ENCODE measurements at regions not wholly inside any gene's neighbourhood (a gene's known extent, or its start where the extent isn't known, plus 50 kb on each side); places are given as distances from the start of the nearest gene placed in this dataset.

DNA sequence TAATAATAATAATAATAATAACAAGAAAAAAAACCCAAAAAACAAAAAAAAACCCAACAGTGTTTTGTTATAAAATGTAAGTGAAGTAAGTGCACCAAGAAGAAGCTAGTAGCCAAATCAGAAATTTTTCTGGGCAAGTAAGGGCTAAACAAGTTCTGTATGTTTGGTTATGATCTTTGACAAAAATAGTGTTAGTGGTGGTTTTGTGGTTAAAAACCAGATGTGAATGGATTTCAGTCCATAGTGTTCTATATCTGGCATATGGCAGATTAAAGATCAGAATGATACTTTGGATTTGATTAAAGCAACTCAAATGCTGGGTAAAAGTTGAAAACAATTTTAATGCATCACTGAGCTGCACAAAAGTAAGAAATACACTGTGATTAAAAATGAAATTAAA is 116.5 kb upstream of the NDST4 start:
- H3K9me3 ChIP-seq (ENCODE audit: control insufficient read depth, insufficient read depth, low read depth, low read length), result no peaks in the 10 kb centered on the region
- no peaks in the 10 kb centered on the region for H3K27me3 ChIP-seq (ENCODE audit: control insufficient read depth, insufficient read depth, low read length)
- no peak overlapping the region for H3K4me3 ChIP-seq (ENCODE audit: low read depth in 2 of 2, low read length in 2 of 2)
- no peak overlapping the region for H3K27ac ChIP-seq (ENCODE audit: low read length)
- ChIA-PET POLR2A (no interaction called here), CTCF (no interaction called here)
- TF ChIP-seq, protein P1, sequence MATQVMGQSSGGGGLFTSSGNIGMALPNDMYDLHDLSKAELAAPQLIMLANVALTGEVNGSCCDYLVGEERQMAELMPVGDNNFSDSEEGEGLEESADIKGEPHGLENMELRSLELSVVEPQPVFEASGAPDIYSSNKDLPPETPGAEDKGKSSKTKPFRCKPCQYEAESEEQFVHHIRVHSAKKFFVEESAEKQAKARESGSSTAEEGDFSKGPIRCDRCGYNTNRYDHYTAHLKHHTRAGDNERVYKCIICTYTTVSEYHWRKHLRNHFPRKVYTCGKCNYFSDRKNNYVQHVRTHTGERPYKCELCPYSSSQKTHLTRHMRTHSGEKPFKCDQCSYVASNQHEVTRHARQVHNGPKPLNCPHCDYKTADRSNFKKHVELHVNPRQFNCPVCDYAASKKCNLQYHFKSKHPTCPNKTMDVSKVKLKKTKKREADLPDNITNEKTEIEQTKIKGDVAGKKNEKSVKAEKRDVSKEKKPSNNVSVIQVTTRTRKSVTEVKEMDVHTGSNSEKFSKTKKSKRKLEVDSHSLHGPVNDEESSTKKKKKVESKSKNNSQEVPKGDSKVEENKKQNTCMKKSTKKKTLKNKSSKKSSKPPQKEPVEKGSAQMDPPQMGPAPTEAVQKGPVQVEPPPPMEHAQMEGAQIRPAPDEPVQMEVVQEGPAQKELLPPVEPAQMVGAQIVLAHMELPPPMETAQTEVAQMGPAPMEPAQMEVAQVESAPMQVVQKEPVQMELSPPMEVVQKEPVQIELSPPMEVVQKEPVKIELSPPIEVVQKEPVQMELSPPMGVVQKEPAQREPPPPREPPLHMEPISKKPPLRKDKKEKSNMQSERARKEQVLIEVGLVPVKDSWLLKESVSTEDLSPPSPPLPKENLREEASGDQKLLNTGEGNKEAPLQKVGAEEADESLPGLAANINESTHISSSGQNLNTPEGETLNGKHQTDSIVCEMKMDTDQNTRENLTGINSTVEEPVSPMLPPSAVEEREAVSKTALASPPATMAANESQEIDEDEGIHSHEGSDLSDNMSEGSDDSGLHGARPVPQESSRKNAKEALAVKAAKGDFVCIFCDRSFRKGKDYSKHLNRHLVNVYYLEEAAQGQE (IDR thresholded peaks at IDR 0.05; ENCODE audit: insufficient read depth in 1 of 2, low read depth in 2 of 2, low read length in 1 of 2), result no peak
- TF ChIP-seq POLR2AphosphoS5 (IDR thresholded peaks at IDR 0.05; ENCODE audit: low read depth, low read length) (no peak), TCF7L2 (IDR thresholded peaks at IDR 0.05; ENCODE audit: low read depth, low read length) (no peak), SIN3A (IDR thresholded peaks at IDR 0.05; ENCODE audit: borderline replicate concordance, insufficient read depth, low read depth, low read length) (no peak)
- TF ChIP-seq, protein P2, sequence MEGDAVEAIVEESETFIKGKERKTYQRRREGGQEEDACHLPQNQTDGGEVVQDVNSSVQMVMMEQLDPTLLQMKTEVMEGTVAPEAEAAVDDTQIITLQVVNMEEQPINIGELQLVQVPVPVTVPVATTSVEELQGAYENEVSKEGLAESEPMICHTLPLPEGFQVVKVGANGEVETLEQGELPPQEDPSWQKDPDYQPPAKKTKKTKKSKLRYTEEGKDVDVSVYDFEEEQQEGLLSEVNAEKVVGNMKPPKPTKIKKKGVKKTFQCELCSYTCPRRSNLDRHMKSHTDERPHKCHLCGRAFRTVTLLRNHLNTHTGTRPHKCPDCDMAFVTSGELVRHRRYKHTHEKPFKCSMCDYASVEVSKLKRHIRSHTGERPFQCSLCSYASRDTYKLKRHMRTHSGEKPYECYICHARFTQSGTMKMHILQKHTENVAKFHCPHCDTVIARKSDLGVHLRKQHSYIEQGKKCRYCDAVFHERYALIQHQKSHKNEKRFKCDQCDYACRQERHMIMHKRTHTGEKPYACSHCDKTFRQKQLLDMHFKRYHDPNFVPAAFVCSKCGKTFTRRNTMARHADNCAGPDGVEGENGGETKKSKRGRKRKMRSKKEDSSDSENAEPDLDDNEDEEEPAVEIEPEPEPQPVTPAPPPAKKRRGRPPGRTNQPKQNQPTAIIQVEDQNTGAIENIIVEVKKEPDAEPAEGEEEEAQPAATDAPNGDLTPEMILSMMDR (IDR thresholded peaks at IDR 0.05), result no peak
- no peaks in the 10 kb centered on the region for H3K4me1 ChIP-seq (ENCODE audit: control insufficient read depth, insufficient read depth, low read length)
- intact Hi-C loops (cut with micrococcal nuclease; ENCODE audit: unreplicated experiment) (loop anchor here (10.0 kb wide), 1 partner anchor 305 kb away; no protein-coding TSS in a partner anchor), in situ Hi-C loops (cut with HindIII; ENCODE audit: low pct_unique_long_range_greater_than_20kb, low sequenced_read_pairs) (no loop called here)
- no peak for DNase-seq (ENCODE audit: low read depth, low spot score)
- no TSS peak for BruUV-seq (replicated peaks)
- ATAC-seq, result no peak
- no peaks in the 10 kb centered on the region for H3K36me3 ChIP-seq (ENCODE audit: control insufficient read depth, insufficient read depth, low read length)

DNA sequence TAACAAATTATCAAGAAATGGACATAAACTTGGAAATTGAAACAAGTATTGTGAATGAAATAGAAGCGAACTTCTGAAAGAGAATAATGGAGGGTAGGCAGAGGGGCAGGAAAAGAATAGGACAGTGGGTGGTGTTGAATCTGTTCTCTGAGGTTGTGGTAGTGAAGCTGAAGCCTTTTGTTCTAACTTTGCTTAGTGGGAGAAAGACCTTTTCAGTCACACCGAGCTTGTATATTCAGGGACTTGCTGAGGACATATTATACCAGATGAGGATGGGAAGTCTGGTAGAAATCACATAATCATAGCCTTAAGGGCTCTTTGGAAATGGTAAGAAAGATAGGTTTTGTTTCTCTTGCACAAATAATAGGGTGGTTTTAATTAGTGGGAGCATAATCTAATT is 115.4 kb upstream of the NDST4 start:
- ChIA-PET POLR2A (no interaction called here), CTCF (no interaction called here)
- Histone ChIP-seq H3K27ac (ENCODE audit: low read length) (no peak overlapping the region), H3K4me1 (ENCODE audit: control insufficient read depth, insufficient read depth, low read length) (no peaks in the 10 kb centered on the region), H3K27me3 (ENCODE audit: control insufficient read depth, insufficient read depth, low read length) (no peaks in the 10 kb centered on the region), H3K36me3 (ENCODE audit: control insufficient read depth, insufficient read depth, low read length) (no peaks in the 10 kb centered on the region), H3K9me3 (ENCODE audit: control insufficient read depth, insufficient read depth, low read depth, low read length) (no peaks in the 10 kb centered on the region), H3K4me3 (ENCODE audit: low read depth in 2 of 2, low read length in 2 of 2) (no peak overlapping the region)
- no peak for ATAC-seq
- no TSS peak for BruUV-seq (replicated peaks)
- no peak for DNase-seq (ENCODE audit: low read depth, low spot score)
- in situ Hi-C loops (cut with HindIII; ENCODE audit: low pct_unique_long_range_greater_than_20kb, low sequenced_read_pairs), result no loop called here
- intact Hi-C loops (cut with micrococcal nuclease; ENCODE audit: unreplicated experiment), result no loop called here
- TF ChIP-seq SIN3A (IDR thresholded peaks at IDR 0.05; ENCODE audit: borderline replicate concordance, insufficient read depth, low read depth, low read length) (no peak), TCF7L2 (IDR thresholded peaks at IDR 0.05; ENCODE audit: low read depth, low read length) (no peak), POLR2AphosphoS5 (IDR thresholded peaks at IDR 0.05; ENCODE audit: low read depth, low read length) (no peak)

DNA sequence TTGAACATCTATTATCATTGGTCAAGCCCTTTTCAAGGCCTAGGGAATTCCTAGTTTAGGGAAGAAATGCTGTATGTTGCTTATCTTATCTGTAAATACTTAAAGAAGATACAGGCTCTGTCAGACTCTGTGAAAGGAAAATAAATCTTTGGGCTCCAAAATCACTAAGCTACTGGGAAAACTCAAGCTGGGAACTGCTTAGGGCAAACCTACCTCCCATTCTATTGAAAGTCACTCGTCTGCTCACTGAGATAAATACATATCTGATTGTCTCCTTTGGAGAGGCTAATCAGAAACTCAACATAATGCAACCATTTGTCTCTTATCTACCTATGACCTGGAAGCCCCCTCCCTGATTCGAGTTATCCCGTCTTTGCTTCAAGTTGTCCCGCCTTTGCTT is 108.6 kb upstream of the NDST4 start:
- no TSS peak for BruUV-seq (replicated peaks)
- no peaks in the 10 kb centered on the region for H3K9me3 ChIP-seq (ENCODE audit: control insufficient read depth, insufficient read depth, low read depth, low read length)
- no peak for DNase-seq (ENCODE audit: low read depth, low spot score)
- no peaks in the 10 kb centered on the region for H3K27me3 ChIP-seq (ENCODE audit: control insufficient read depth, insufficient read depth, low read length)
- no peaks in the 10 kb centered on the region for H3K36me3 ChIP-seq (ENCODE audit: control insufficient read depth, insufficient read depth, low read length)
- in situ Hi-C loops (cut with HindIII; ENCODE audit: low pct_unique_long_range_greater_than_20kb, low sequenced_read_pairs), result no loop called here
- TF ChIP-seq, protein P1 (IDR thresholded peaks at IDR 0.05; ENCODE audit: insufficient read depth in 1 of 2, low read depth in 2 of 2, low read length in 1 of 2), result no peak
- TF ChIP-seq SIN3A (IDR thresholded peaks at IDR 0.05; ENCODE audit: borderline replicate concordance, insufficient read depth, low read depth, low read length) (no peak), TCF7L2 (IDR thresholded peaks at IDR 0.05; ENCODE audit: low read depth, low read length) (no peak), POLR2AphosphoS5 (IDR thresholded peaks at IDR 0.05; ENCODE audit: low read depth, low read length) (no peak)
- TF ChIP-seq, protein P2 (IDR thresholded peaks at IDR 0.05), result no peak
- POLR2A ChIA-PET, result no interaction called here
- no peak overlapping the region for H3K27ac ChIP-seq (ENCODE audit: low read length)
- no peaks in the 10 kb centered on the region for H3K4me1 ChIP-seq (ENCODE audit: control insufficient read depth, insufficient read depth, low read length)
- CTCF ChIA-PET, result no interaction called here
- intact Hi-C loops (cut with micrococcal nuclease; ENCODE audit: unreplicated experiment), result no loop called here
- no peak overlapping the region for H3K4me3 ChIP-seq (ENCODE audit: low read depth in 2 of 2, low read length in 2 of 2)
- ATAC-seq, result no peak
